GM19463 (cell line): ENCODE measurements at regions not wholly inside any gene's neighbourhood (a gene's known extent, or its start where the extent isn't known, plus 50 kb on each side); places are given as distances from the start of the nearest gene placed in this dataset.
A peak's percentile ranks its signal among the peaks of the same experiment; 100 is the strongest.

Experiments used
- ATAC-seq: cut with Tn5 transposase; IDR thresholded peaks from one replicate; pipeline ENCODE4 v1.9.1; 2021; ENCODE audit warnings: mild to moderate bottlenecking, moderate library complexity; ENCODE audit not compliant: unreplicated experiment

DNA sequence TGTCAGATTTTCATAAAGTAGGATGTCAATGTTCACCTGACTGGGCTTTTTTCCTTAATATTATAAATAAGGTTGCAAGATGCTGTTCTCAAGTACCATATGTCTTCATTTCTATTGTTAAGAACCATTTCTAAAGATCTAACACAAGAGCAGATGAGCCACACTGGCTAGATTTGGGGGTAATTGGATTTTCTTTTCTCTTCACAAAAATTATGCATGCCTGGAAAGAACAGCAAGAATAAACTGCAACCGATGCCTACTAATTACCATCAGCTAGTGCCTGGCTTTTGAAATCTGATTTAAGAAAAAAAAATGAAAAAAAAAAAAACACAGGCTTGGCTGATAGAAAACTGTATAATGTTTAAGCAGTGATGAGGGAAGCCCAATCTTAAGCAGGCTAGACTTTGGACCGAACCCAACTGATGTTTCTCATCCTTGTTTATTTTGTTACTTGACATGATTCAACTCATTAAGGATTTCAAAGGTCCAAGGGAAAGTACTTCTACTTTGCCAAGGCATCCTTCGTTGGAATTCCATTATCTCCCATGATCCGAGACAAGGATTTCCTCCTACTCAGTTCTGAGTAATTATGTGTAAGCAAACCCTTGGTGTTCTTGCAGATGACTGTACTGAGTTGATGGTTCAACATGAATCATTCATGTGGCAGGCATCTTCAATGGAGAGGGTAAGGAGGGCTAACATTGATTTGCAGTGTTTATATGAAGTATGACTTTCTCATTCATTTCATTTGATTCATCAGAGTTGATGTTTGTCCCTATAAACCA, 300.5 kb downstream of the SPRY2 start:
- ATAC-seq = no peak

DNA sequence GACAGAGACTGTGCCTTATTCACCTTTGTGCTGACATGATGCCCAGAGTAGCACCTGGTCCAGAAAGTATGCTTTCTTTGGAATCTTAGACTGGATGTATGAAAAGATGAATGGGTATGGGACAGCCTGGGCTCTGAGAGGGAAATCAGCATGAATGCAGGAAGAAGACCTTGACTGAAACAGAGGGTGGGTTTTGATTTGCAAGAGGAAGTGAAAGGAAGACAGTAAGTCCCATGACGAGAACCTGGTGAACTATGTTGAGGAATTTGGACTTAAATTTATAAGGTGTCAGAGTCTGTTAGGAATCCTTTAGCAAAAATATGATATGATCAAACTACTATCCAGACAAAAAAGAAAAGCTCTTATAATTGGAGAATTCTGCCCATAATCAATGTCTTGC, 301.9 kb downstream of the SPRY2 start:
- peak; percentile 67 for ATAC-seq

DNA sequence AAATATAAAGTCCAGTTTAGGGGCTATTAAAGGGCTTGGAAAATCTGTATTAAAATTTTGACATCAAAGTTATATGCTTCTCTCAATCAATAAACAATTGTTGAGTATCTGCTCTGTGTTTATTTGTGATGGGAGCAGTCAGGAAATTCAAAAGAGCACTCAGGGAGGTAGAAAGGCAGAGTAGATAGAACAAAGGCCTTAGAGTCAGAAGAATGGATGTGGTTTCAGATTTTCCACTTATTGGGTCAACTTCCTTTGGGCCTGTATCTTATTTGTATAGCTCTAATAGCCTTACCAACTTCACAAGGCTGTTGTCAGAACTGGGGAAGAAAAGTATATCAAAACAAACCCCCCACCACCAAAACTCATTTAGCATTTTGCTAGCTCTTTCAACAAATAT, 302.6 kb downstream of the SPRY2 start:
- no peak for ATAC-seq

DNA sequence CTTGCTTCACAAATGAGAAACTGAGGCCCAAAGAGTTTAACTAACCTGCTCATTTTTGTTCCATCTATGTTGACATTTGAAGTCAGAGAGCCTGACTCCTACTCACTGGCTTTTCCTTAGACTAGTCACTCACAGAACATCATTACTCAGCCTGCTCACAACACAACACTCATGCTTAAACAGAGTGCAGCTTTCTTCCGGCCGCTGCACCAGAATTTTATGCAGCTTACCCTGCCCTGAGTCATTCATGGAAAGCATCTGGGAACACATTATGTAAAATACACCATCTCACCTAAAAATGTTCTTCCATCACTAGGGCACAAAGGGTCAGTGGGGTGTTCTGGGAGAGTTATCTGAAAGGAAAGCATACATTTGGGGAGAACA, 303.4 kb downstream of the SPRY2 start:
- ATAC-seq = peak; percentile 61

DNA sequence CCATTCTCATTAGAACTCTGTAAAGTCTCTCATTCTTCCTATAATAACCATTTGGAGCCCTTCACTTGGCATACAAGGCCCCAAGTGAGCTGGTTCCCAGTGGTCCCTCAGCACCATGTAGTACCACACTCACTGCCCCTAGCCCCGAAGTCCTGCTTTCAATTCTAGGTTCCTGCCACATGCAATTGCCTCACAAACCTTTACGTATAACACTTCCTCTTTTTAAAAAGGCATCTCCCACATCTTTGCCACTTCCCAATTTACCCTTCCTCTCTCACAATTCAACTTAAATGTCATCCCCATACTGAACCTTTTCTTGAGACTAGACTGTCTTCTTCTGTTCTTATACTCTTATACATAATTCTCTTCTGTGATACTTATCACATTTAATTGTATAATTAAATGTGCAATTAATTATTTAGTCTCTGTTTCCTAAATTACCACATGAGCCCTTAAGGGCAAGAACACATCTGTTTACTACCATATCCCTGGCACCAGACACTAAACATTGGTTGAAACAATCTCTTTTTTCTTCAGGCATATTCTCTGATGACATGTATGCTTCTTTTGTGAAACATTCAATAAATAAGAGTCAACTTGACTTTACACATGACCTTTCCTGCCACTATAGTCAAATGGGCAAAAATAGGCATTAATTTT, 304.0 kb downstream of the SPRY2 start:
- peak; percentile 39 for ATAC-seq

DNA sequence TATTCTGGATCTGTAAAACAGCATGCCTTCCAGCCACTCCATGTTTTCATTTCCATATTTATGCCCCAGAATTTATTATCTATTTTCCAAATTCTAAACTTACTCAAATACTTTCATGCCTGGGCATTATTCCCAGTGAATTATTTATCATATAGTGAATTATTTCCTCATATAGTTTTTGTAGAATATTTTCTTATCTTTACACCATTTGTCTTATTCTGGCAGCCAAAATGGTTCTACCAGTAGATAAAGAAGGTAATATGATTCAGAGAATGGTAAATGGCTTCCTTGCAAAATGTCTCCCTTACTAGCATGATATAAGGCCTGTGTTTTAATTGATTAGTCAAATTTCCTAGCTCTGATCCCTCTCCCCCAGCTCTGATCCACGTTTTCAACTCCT, 305.8 kb downstream of the SPRY2 start:
- ATAC-seq = no peak

DNA sequence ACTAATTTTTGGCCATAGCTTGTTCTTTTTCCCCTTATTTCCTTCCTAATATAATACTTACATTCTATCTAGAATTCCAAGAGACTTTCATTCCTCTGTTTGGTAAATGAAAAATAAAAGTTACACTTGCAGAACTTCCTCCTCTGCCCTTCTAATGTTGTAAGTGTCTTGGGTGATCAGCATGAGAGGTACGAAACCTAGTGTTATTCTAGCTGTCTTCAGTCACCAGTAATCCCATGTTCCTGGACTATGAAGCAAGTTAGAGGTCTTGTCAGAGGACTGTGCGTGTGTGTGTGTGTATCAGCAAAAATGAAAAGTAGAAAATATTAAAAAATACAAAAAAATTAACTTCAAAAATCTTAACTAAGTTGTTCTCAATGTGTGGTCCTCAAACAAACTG, 307.0 kb downstream of the SPRY2 start:
- no peak for ATAC-seq

DNA sequence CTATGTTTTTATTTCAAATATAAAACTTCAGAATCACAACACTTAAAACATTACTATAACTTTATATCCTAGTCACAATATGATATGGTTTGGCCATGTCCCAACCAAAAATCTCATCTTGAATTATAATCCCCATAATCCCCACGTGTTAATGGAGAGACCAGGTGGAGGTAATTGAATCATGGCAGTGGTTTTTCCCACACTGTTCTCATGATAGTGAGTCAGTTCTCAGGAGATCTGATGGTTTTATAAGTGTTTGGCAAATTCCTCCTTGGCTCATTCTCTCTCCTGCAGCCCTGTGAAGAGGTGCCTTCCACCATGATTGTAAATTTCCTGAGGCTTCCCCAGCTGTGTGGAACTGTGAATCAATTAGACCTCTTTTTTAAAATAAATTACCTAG, 307.6 kb downstream of the SPRY2 start:
- ATAC-seq = no peak

DNA sequence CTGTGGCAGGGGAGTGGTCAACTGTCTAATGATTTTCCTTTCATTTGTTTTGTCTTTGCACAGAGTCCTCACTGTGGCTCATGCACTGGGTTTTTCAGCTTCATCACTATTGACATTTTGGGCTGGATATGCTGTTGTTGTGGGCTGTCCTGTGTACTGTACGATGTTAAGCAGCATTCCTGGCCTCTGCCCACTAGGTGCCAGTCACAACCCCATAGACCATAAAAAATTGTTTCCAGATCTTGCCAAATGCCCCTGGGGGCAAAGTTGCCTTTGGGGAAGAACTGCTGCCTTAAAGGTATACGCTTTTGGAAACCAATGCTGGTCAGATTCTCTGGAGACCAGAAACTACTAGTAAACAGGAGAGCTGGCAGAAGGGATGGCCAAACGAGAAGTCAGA, 310.4 kb downstream of the SPRY2 start:
- peak; percentile 76 for ATAC-seq

DNA sequence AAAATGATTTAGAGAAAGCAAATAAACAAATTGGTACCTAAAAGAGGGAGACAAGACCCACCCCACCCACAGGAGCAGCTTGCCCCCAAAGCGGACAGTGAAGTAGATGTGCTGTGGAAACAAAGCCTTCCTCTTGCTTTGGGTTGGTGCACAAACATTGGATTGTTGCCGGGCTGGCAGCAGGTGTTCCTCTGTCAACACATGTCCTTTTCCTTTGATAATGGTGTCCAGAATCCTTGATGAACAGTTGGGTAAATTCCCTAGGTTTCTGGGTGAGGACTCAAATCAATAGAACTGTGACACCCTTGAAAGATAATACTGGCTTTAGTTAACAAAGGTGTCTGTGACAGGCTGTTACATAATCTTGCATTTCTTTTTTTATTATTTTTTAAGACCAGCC, 311.8 kb downstream of the SPRY2 start:
- ATAC-seq = no peak

DNA sequence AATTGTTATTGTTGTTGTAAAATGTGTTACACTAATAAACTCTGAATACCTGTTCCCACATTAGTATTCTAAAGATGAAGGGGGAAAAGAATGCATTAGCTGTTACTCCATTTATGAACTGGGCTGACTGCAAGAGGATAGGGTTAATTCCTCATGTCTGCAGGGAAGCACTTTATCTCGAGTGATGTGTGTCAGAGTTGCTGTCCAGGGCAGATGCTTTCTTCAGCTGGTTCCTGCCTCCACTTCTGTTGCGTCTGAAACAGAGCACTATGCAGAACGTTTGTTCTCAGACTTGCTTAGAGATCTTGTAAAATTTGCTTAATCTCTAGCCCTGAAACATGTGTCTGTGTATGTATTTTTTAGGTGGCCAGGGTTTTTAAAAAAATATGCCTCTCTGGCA, 318.8 kb downstream of the SPRY2 start:
- no peak for ATAC-seq

DNA sequence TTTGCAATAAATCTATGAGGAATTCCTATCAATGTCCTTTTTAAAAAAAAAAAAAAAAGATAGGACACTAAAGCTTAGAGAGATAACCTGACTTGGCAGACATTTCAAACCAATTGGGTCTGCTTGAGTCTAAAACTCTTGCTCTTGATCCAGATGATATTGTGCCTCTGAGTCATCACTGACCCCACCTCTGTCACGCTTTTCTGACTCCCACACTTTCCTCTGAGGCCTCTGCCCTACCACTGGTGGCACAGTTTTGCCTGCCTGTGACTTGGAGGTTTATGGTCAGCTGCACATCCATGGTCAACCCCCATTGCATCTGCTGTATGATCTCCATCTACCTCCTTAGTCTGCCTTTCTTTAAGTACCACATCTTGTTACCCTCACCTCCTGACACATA, 328.7 kb downstream of the SPRY2 start:
- peak; percentile 94 for ATAC-seq

DNA sequence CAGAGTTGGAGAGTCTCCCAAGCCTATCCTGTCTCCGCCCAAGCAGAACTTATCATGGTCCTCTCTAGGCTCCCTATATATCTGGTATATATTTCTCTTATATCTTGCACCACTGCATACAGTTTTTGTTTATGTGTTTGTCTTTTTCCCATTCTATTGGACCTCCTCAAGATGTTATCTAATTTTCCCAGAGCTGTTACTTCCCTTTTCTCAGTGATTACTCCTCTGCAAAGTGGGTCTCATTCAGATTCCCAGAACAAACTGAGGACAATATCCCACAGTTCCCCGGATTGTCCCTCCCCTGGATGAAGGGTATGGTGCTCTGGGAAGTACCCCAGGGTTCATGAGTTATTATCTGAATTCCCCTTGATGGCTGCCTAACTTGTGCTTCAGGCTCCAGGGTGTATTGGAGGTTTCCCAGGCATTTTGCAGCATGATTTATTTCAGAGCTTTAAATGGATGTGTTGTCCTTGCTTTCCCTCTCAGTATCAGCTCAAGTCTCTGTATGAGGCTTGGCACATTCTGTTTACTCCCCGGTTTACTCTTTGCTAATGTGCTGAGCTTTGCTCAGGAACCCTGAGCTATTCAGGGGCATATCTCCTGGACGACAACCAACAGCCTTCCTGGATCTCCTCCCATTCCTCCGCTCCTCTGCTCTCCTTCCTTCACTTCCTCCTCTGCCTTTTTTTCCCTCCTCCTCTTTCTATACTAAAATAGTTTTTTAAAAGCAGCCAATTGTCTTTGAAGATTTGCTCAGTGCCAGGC, 329.3 kb downstream of the SPRY2 start:
- no peak for ATAC-seq

DNA sequence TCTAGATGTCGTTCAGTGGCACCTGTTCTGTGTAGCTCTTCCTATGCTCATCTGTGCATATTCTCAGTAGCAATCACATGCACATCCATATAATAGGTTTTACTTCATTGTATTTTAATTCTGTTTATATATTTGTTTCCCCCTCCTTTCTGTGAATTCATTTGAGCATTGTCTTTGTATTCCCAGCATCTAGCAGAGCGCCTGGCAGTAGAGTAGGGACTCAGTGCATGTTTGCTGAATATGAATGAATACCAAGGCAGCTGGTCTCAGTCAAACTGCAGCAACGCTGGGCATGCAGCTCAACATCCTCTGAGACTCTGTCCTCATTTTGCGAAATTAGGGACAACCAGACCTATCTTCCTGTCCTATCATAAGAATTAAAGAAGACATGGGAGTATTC, 330.1 kb downstream of the SPRY2 start:
- ATAC-seq = no peak

DNA sequence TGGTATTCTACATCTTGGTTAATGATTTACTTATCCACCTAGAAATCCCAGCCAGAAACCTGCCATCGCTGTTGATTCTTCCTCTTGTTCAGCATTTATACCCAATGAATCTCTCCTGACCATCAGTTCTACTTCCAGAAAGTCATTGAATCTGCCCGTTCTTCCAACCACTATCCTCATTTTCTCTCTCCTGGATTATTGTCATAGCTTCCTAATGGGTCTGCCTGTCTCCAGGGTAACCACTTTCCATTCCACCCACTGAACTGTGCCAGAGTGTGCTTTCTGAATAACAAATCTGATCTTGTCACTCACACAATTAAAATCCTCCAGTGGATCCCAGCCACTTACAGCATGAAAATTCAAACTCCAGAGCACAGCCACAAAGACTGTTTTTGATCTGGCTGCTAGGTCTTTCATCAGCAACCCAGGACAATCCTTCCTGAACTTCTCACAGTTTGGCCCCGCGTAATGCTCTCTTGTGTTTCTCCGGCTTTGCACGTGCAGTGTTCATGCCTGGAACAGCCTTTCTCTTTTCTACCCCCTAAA, 330.6 kb downstream of the SPRY2 start:
- ATAC-seq = no peak

DNA sequence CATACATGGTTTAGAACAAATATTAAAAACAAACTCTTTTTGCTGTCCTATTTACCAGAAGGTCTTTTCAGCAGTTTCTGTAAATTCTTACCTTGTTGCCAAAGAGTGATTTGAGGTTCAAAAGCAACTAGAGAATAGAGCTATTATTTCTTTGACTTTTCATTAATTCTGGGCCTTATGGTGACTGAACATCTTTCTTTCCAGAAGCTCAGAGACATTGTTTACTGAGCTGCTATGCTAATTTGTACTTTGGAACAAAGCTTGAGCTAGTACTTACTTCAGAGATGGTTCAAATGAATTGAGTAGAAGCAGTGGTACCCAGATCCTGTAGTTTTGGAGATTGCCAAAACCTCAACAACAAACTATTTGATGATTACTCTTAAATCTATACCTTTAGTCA, 331.2 kb downstream of the SPRY2 start:
- ATAC-seq = no peak

DNA sequence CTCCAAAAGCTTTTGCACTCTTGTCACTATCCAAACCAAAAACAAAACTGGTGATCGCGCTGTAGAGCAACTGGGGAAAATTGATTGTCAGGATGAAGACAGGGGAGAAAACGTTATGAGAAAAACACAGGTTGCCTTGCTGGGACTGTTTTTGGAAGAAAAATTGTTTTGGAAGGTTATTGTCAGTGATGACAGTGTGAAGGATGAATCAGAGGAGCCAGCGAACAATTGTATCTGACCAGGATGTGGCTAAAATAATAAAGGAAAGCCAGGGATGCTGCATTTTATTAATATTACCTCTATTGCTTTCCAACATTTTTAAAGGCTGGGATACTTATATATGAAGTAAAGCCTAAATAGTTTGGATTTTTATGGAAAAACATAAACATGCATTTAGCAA, 334.0 kb downstream of the SPRY2 start:
- no peak for ATAC-seq

DNA sequence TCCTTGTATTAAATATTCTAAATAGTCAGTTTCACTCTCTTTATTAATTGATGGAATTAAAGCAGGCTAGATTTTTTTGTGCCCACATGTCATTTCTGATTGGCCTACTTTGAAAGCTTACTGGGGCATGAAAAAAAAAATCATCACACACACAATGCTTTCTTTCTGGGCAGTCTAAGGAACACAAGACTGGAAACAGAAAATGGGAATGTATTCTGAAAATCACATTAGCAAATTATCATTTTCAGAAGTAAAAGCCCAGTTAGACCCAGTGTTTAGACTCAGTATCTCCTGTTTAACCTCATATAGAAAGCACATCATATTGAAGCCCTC, 339.4 kb downstream of the SPRY2 start:
- ATAC-seq = no peak

DNA sequence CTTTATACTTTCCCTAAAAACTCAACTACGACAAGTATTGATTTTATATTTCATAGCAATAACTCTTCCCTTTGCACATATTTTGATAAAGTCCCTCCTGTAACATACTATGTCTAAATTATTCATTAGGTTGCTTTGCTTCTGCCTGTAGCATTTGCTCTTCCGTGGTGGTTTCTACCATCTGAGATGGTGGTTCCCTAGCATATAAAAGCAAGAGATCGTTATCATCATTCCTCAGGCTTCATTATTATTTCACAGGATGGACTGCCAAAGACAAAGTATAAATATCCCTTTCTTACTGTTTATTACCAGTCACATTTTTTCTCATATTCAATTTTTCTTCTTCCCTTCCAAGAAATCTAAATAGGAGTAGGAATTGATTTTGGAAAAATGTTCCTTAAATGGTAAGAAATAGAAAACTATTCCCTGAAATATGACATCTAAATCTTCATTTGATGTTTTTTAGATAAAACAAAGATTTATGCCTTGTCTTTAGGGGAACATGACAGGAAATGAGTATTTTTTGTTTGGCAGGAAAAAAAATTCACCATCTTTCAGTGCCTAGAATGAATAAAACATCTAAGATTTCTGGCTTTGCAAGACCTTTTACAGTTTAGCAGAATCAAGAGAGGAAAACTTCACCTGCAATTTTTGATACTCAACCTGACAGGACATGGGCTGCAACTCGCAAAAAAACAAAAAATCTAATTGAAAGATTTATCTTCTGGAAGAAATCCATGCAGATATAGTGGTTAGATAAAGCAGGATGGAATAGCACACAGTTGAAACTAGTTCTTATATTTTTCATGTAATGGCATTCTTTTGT, 340.0 kb downstream of the SPRY2 start:
- no peak for ATAC-seq

DNA sequence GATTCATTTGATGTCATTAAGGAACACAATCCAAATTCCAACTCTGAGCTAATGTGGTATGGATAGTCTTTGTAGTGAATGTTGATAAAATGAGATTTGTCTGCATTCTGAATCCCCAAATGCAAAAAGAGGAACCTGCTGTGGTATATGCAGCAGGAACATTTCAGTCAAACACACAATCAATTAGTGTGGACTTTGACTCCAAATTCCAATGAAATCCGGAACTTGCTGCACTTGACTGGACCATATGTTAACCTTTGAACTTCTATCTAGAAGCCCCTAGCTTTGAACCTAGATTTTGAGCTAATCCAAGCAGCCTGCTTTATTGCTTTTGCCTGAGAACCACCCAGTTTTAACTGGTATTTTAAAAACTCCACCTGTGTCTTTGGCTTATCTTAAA, 341.3 kb downstream of the SPRY2 start:
- no peak for ATAC-seq

DNA sequence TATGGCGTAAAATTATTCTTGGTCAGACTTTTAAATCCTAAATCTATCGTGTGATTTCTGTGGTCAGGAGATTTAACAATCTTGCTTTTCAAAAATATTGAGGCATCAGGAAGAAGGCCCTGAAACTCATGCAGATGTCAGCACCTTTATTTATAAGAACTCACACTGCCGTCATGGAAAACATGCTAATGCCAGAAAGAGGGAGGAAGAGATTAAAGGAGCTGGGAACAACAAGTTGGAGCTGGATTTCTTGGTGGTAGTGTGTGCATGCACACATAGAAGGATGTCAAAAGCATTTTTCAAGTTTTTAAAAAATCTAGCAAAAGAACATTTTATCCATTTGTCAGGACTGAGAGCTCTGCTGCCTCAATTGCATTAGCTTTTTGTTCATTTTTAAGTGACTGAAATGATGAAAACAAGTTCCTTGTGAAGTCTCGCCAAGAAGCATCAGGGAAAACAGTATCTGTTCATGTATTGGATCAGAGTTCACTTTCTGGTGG, 342.5 kb downstream of the SPRY2 start:
- ATAC-seq = no peak
